CD4-positive, alpha-beta T cell (primary cell): ENCODE measurements at regions not wholly inside any gene's neighbourhood (a gene's known extent, or its start where the extent isn't known, plus 50 kb on each side); places are given as distances from the start of the nearest gene placed in this dataset.

Experiments used
- ATAC-seq: fragments of 200-7000 bp; cut with Tn5 transposase; one replicate; pipeline ENCODE4 v1.10.0; 2022; ENCODE audit warnings: mild to moderate bottlenecking; ENCODE audit not compliant: poor library complexity
- CTCF ChIA-PET: fragments of 350-600 bp; sonication (Branson Sonifier 250); formaldehyde crosslinking; loops from one replicate; lab custom pipeline; 2021; ENCODE audit warnings: antibody characterized with exemption, inconsistent platforms; lab: Charles Lee
- POLR2A ChIA-PET: fragments of 350-600 bp; sonication (Branson Sonifier 250); formaldehyde crosslinking; loops from one replicate; lab custom pipeline; 2021; ENCODE audit warnings: antibody characterized with exemption, inconsistent platforms; lab: Charles Lee
- DNase-seq, 14 experiments: peaks; one replicate each; pipeline ENCODE4 v3.0.0-alpha.2; 2013 to 2020; ENCODE audit warnings: mixed read lengths in 2 of 14
- H3K27ac ChIP-seq, 2 donors: one replicate each; pipeline versions ENCODE4 v1.5.1 to v1.7.0; 2013; ENCODE audit warnings: low read length in 2 of 2, low read depth in 1 of 2, mild to moderate bottlenecking in 1 of 2
- H3K27me3 ChIP-seq, 2 experiments: 1 replicate in 1 of 2; 2 replicates in 1 of 2; pipeline versions ENCODE4 v1.6.1 to v1.7.0; 2013; ENCODE audit warnings: low read length in 2 of 2, control low read depth in 1 of 2, mild to moderate bottlenecking in 1 of 2, moderate library complexity in 1 of 2; ENCODE audit not compliant: insufficient read depth in 2 of 2, control insufficient read depth in 1 of 2
- H3K36me3 ChIP-seq: one replicate; pipeline ENCODE4 v1.6.1; 2013; ENCODE audit warnings: low read length, control low read depth; ENCODE audit not compliant: insufficient read depth
- H3K4me1 ChIP-seq: one replicate; pipeline ENCODE4 v1.6.1; 2013; ENCODE audit warnings: low read length, control low read depth; ENCODE audit not compliant: insufficient read depth
- H3K4me3 ChIP-seq: one replicate; pipeline ENCODE4 v1.5.1; 2013; ENCODE audit warnings: mild to moderate bottlenecking, low read length, moderate library complexity
- H3K9me3 ChIP-seq, 2 experiments: 1 replicate in 1 of 2; 2 replicates in 1 of 2; pipeline versions ENCODE4 v1.6.1 to v1.7.0; 2013; ENCODE audit warnings: low read length in 2 of 2, mild to moderate bottlenecking in 2 of 2, control low read depth in 1 of 2, moderate library complexity in 1 of 2; ENCODE audit not compliant: control insufficient read depth in 1 of 2, insufficient read depth in 1 of 2
- H3K27ac Mint-ChIP-seq: one replicate; pipeline ENCODE4 v1.8.0; 2020; ENCODE audit warnings: mixed read lengths
- H3K27me3 Mint-ChIP-seq: one replicate; pipeline ENCODE4 v1.8.0; 2021; ENCODE audit warnings: mixed read lengths
- H3K36me3 Mint-ChIP-seq: one replicate; pipeline ENCODE4 v1.8.0; 2021; ENCODE audit warnings: low read depth, mixed read lengths
- H3K4me1 Mint-ChIP-seq: one replicate; pipeline ENCODE4 v1.8.0; 2021; ENCODE audit warnings: low read depth, mixed read lengths
- H3K4me3 Mint-ChIP-seq: one replicate; pipeline ENCODE4 v1.8.0; 2020; ENCODE audit warnings: mild to moderate bottlenecking, mixed read lengths
- H3K9me3 Mint-ChIP-seq: one replicate; pipeline ENCODE4 v1.8.0; 2020; ENCODE audit warnings: mixed read lengths
- CTCF ChIP-seq: fragments of 200-600 bp; IDR thresholded peaks from one replicate; pipeline ENCODE4 v1.8.0; 2022; ENCODE audit warnings: antibody characterized with exemption, mild to moderate bottlenecking
- intact Hi-C, 2 experiments: fragments of 100-400 bp; cut with DNase I in 1 of 2; cut with micrococcal nuclease in 1 of 2; formaldehyde crosslinking; loops; one replicate each; pipeline versions ENCODE4 v1.15.1 to v1.9.0; 2023 to 2025; cut with DNase I, micrococcal nuclease

DNA sequence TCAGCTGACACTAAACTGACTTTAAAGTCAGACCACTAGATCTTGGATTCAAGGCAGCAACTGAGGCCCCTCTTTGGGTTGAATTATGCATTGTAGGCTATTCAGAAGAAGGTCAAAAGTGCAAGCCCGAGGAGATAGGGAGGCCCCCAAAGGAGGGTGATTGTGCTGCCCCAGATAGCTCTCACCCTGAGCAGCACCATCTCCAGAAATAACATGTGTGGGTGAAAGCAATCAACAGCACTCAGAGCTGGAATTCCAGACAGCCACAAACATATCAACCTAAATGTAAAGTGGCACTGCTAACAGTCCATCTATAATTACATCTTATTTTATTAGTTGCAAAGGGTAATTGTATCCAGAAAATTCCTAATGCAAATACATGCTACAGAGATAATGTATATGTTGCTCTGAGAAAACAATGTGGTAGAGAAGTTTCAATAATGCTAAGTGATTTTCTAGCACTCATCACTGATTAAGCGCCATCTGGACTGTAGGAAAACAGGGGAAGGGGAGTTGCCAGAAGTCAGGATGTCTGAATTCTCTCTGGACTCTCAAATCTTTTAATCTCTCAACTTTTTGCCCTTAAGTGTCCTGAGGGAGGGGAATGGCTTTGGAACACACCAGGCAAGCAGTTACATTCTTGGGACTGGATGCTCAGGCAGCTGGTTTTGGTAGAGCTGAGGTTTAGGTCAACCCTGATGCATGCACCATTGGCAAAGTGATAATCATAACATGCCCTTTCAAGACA lies 61.8 kb upstream of the SFRP2 start:
- intact Hi-C loops, result no loop called here
- Histone ChIP-seq H3K27ac (no peak overlapping the region), H3K4me3 (no peak overlapping the region), H3K27me3 (peaks cover 0 to 3% of the 10 kb centered on the region in 2 experiments), H3K4me1 (no peaks in the 10 kb centered on the region), H3K36me3 (no peaks in the 10 kb centered on the region), H3K9me3 (peaks cover 0 to 3% of the 10 kb centered on the region in 2 experiments)
- H3K36me3 Mint-ChIP-seq, result no peaks in the 10 kb centered on the region
- no peak for TF ChIP-seq CTCF
- H3K27me3 Mint-ChIP-seq, result peaks cover 24% of the 10 kb centered on the region
- no peaks in the 10 kb centered on the region for H3K4me1 Mint-ChIP-seq
- CTCF ChIA-PET, result no interaction called here
- POLR2A ChIA-PET, result no interaction called here
- H3K9me3 Mint-ChIP-seq, result peaks cover 9% of the 10 kb centered on the region
- no peak for ATAC-seq
- DNase-seq, result no peak
- H3K4me3 Mint-ChIP-seq, result no peak overlapping the region
- H3K27ac Mint-ChIP-seq, result no peak overlapping the region

- H3K36me3 Mint-ChIP-seq, result no peaks in the 10 kb centered on the region
- H3K4me1 Mint-ChIP-seq, result no peaks in the 10 kb centered on the region
- no peak overlapping the region for H3K4me3 Mint-ChIP-seq
Measured at GRCh38 chr4:153844144-153844543, 55.3 kb upstream of the SFRP2 start.

More at GRCh38 chr4:153844144-153844543, 55.3 kb upstream of the SFRP2 start:
- no peaks in the 10 kb centered on the region for H3K27me3 ChIP-seq
- CTCF ChIA-PET, result no interaction called here
- Mint-ChIP-seq H3K27me3 (peaks cover 10% of the 10 kb centered on the region), H3K9me3 (peaks cover 3% of the 10 kb centered on the region), H3K27ac (no peak overlapping the region)
- intact Hi-C loops, result no loop called here
- DNase-seq (no peak), ATAC-seq (no peak)
- no peak for TF ChIP-seq CTCF
- H3K36me3 ChIP-seq, result no peaks in the 10 kb centered on the region
- H3K4me1 ChIP-seq, result no peaks in the 10 kb centered on the region
- no peak overlapping the region for H3K27ac ChIP-seq
- H3K9me3 ChIP-seq, result peaks cover 0 to 3% of the 10 kb centered on the region in 2 experiments
- H3K4me3 ChIP-seq, result no peak overlapping the region
- POLR2A ChIA-PET, result no interaction called here
